Forelimb muscle (tissue), 1 donor: ENCODE measurements at regions not wholly inside any gene's neighbourhood (a gene's known extent, or its start where the extent isn't known, plus 50 kb on each side); places are given as distances from the start of the nearest gene placed in this dataset.

ENCODE experiments used
- DNase-seq: peaks from one replicate; pipeline ENCODE4 v3.0.0-alpha.2; 2013; ENCODE audit warnings: low read depth

DNA sequence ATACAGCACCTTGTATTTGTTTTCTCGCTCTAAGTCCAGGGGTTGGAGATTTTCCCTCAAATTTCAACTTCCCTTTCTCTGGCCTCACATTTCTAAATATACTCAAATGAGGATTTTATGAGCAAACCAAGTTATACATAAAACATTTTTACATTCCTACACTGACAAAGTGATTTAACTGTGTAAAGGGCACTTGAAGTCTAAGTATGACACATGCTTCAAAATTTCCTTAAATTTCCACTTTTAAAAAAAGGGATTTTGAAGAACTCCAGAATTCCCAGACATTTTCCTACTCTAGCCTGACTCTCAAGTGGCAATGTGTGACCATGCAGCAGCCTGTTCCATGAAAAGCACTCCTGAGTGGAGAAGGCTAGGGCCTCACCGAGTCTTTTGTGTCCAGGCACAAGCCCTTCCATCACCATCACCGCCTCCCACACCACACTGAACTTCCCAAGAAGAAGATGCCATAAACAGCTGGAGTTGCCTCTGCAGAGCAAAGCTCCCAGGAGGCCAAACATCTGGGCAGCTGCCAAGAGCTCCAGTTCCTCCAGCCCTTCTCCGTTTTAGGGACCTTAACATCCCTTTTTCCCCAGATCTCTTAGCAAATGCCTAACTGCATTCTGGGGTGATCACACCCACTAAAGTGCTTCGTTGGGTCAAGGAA lies 68.9 kb downstream of the NCR2 start:
- DNase-seq = no peak

DNA sequence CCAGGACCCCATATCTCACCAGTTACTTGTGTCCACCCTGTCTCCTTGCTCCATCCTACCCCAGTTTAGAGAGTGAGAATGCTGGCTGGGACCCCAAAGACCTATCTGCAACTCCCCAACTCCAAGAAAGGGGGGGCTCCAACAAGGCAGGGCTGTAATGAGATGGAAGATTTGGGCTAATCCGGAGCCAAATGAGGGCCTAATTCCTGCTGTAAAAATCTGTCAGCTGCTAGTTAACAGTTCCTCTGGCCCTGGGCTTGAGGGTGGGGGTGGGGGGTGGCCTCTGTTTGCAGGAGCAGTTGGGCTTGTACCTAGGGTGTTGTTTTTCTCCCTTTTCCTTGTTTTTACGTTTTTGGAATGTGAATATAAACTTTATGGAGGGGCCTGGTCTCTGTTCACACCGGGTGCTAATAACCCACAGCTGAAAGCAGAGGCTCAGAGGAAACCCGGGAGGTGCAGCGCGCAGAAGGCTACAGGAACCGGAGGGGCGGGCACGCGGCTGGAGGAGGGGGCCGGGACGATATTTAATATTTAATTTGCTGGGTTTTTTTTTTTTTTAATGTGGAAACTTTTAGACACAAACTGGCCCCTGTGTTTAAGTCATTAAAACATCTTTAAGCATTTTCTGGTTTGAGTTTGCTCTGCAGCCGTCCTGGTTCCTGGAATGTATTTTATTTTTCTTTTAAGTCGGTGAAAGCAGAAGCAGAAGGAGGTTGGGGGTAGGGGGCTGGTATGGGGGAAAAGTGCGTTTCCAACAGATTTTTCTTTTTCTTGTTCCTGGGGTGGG lies 70.7 kb downstream of the NCR2 start:
- DNase-seq = no peak

DNA sequence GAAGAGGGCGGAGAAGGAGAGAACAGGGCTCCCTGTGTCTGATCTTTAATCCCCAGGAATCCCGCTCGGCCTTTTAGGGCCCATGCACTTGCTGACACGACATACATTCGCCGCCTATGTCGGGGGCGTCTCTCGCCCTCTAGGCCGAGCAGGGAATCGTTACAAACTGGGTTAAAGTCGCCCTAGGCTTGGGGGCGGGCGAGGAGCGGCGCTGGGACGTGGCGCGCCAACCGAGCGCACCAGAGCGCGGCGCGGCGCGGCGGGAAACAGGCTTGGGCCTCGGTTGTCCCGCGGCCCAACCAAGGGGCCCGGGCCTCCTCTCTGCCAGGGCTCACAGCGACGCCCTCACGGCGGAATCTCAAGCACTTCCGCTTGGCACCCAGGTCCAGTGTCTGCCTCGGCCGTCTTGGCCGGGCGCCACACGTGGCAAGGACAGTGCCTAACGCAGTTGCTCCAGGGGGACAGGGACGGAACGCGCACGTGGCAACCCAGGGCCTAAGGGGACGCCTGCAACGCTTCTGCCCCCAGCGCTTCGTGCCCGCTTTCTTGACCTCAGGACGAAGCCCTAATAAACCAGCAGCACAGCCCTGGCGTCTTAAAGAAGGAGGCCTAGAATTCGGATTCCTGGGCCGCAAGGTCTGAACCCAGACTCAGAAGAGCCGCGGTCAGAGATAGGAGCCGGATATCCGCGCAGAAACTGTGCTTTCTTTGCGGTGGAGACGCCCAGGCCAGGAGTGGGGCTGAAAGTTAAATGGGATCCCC lies 71.5 kb downstream of the NCR2 start:
- no peak for DNase-seq

DNA sequence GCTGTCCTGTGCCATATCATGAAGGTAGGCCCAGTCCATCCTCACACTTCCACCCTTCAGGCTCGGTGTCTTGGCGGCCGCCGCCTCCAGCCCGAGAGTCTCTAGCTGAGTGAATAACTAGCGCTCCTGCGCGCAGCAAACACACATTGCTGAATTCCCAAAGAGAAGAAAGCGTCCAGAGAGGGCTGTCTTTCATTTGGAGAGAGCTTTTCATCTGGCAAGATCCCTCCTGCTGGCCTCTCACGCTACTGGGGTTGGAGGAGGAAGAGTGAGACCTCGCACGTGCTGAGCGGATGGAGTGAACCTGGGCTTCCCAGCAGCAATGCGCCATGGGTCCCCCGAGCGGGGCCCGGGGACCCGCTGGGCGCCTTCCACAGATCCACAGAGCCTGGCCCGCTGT lies 73.2 kb downstream of the NCR2 start:
- DNase-seq = no peak

DNA sequence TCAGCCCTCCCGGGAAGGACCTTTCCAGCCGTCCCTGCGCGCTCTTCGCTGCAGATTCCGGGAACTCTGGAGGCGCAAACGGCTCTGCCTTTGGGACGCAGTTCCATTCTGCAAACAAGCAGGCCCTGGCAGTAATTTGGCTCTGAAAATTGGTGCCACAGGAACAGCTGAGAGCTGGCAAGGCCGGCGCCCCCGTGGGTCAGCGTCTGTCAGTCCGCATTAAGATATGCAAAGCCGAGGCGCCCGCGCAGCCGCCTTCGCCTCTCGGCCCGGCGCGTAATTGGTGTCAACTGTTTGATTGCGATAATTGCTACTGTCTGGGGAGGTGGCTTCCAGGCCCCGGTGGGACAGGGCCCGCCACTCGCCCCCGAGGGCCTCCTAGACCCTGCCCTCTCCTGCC lies 73.6 kb downstream of the NCR2 start:
- no peak for DNase-seq

DNA sequence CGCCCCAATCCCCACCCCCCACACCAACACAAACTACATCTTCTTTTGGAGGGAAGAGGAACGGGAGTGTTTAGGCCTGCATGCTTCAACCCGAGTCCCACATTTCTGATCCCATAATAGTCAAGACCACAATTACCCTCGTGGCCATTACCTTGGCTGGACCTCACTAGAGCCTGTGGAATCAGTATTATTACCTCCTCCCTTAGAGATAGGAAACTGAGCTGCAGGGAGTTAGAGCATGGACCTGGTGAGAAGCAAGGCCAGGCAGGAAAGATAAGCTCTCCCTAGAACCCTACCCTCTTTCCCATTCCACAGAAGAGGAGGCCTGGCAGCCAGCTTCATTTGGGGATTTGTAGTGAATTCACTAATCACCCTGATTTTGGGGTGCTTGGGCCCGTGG lies 74.1 kb downstream of the NCR2 start:
- no peak for DNase-seq

DNA sequence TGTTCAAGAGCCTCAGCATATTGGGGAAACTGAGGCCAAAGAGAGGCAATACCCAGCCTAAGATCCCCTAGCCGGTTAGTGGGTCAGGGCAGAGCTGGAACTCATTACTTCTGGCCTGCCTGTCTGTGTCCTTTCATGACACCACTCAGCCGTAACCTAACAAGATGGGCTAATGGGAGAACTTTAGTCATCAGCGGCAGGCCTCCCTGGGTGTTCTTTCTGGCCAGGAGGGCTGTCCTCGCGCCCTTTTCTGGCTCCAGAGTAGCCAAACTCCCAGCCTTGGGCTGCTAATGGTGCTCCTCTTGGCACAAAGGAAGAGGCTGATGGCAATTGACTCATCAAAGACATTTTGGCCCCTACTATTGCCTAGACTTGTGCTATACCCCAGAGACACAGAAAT lies 76.6 kb downstream of the NCR2 start:
- DNase-seq = no peak

DNA sequence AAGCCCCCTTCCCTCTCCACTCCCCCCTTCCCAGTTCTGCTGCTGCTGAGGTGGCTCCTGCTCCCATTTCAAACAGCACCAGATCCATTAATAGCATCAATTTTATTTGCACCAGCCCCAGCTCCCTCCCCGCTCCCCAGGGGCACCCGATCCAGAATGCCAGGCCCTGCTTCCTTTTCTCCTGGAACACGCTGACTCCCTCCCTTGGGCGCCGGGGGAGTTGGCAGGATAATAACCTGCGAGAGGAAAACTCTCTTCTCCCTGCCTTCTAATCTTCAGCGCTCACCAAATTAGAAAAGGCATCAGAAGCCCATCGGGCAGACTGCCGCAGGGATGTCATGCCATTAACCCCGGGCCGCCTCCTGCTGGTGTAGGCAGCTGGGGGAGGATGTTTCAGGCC lies 77.8 kb downstream of the NCR2 start:
- DNase-seq = no peak

DNA sequence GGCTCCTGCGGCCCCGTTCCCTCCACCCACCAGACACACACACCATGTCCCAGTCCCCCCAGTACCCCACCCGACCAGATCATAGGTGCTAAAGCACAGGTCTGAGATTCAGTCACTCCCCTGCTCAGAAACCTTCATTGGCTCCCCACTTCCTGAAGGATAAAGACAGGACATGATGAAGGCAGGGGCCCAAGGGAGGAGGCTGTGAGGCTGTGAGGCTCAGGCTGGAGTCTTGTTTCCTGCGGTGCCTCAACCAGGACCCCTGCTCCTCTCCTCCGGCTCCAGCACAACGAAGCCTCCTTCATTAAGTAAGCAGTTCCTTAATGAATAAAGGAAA lies 81.1 kb downstream of the NCR2 start:
- no peak for DNase-seq

DNA sequence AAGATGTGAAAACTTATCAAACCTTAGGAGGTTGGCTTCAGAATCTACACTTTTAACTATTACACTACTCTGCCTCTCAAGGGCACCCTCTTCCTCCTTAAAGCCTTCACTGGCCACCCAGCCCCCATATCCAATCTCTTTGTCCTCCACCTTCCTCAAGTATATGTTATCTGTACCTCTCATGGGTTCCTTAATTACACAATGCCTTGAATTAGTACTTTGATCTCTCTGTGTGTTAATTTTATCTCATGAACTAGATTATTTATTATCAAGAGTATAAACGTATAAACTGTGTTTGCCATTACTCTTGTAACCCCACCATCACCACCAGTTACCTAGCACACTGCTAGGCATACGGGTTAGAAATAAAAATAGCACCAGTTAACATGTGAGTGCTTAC lies 83.3 kb downstream of the NCR2 start:
- no peak for DNase-seq

DNA sequence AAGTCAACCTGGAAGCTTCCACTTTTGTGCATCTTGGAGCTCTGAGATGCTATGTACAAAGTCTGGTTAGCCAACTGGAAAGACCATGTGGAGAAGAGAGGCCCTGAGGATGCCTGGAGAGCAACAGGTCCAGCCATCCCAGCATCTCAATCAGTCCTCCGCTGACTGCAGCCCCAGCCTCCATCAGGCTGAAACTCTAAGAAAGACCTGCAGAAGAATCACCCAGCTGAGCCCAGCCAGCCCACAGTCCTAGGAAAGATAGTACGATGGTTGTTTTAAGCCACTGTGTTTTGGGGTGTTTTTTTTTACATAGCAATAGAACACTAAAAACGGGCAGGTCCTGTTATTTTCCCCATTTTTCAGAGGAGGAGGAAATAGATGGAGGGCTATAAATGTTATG lies 84.0 kb downstream of the NCR2 start:
- no peak for DNase-seq

DNA sequence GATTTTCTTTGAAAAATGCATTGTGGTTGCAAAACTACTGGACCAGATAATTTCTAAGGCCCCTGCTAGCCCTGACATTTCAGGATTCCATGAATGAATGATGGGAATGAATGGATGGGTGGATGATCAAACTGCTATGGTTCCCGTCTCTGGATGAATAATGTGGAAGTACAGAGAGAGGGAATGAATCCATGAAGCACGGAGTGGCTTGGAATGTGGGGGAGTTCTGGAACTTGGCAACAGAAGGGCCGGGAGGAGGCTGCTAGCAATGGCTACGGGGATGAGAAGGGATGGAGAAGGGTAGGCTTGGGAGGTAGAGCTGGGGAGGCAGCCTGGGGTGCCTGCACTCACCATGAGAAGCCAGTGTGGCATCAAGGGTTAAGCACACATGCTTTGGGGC lies 84.8 kb downstream of the NCR2 start:
- DNase-seq = no peak

DNA sequence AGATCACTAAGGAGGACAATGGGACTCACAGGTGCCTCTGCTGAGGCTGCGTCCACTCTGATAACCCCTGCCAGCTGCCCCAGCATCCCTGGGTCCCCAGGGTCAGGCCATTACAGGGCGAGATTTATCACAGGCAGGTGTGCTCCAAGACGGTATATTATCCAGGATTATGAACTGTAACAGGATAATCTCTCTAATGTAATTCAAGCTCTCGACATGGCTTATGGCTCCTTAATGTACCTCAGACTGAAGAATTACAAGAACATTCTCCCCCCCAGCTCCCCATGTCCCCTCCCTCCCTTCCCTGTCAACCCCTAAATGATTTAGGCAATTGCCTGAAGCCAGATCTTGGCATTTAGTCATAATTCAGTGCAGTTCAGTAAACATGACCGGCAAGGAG lies 86.8 kb downstream of the NCR2 start:
- DNase-seq = no peak

DNA sequence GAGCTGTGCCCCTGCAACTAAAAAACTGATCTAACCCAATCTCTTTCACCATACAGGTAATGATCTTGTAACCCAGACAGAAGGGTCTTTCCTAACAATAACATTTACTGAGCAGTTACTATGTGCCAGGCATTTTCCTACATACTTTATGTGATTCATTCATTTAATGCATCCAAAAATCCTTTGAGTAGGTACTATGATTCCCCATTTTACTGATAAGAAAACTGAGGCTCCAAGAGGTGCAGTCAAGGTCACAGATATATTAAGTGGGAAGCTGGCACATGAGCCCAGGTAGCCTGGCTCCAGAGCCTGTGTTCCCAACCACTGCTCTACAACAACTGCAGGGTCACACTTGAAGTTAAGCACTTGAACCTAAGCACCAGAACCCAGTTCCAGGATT lies 87.6 kb downstream of the NCR2 start:
- no peak for DNase-seq

DNA sequence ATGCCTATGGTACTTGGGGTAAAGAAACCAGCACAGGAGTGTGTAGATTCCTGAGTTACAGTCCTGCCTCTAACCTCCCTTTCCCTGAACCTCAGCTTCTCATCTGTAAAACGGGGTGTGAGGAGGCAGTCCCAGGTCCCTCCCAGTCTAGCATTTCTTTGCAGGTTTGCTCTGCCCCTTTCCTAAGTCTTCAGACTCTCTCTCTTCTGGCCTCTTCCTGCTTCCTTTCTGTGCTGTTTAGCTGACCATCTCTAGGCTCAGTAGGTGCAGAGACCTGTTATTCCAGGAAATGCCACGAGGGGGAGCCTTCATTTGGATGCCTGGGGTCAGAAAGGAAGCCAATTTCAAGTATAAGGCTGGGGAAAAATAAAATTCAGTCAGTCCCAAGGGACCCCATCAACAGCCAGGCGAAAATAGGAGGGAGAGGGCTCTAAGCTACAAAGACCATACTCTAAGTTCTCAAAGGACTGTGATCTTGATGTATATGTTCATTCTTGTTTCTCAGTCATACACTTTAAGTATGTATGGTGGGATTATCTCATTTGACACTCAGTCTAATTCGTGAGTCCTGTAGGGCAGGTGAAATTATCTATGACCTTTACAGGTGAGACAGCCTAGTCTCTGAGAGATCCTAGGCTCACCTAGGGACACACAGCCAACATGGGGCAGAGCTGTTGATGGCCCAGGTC lies 89.1 kb downstream of the NCR2 start:
- DNase-seq = no peak

DNA sequence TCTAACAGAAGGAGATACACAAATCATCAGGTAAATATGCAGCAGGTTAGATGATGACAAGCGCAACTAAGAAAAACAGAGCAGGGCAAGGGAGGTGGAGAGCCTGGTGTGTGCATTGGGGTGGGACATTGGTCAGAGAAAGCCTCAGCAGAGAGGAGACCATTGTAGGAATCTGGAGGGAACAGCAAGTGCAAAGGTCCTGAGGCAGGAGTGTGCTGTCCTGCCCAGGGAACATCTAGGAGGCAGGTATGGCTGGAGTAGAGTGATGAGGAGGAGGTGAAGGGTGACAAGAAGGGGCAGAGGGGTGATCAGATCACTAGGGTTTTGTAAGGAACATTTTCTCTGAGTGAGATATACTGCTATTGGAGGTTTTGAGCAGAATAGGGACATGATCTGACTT lies 90.1 kb downstream of the NCR2 start:
- DNase-seq = no peak

DNA sequence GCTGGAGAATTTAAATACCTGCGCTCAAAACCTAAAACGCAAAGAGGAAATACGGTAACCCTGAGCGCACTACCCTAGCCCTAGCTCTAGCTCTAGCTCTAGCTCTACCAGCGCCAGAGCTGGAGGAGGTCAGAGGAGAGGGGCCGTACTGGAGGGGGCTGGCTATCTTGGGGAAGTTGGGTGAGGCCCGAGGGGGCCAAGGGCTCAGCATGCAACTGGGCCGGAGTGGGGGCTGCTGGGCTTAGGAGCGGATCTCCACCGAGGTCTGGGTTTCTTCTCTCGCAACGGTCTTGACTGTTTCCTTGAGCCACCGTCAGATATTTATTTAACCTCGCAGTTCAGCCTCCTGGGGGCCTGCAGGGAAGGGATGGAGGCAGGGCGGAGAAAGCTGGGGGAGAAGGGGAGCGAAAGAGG lies 91.0 kb downstream of the NCR2 start:
- no peak for DNase-seq

DNA sequence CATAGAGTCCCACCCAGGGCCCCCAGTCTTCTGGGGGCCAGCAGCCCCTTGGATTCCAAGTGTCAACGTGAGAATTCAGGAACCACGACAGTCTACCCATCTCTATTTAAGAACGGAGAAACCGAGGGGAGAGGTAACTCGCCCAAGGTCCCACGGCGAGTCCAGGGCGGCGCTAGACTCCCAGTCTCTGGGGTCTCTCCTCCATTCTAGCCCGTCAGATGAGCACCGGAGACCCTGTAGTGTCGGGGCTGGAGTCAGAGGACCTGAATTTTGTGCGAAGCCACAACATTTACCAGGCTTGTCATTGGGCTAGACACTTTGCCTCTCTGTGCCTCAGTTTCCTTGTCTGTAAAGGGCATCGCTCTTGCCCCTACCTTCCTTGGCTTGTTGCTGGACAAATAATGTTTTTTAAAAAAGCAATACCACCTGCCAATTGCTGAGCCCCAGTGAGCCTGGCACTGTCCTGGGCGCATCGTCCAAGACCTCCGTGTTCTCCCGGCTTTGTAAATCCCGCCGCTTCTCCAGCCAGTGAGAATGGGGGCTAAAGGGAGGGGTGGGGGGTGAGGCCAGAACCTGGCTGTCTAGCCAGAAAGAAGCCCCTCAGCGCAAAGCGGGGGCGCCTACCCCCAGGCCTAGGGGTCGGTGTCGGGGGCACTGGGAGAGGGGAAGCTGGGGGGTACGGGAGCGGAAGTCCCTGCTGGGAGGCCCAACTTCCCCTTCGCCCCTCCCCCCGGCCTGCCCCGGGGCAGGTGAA lies 91.7 kb downstream of the NCR2 start:
- DNase-seq = no peak

DNA sequence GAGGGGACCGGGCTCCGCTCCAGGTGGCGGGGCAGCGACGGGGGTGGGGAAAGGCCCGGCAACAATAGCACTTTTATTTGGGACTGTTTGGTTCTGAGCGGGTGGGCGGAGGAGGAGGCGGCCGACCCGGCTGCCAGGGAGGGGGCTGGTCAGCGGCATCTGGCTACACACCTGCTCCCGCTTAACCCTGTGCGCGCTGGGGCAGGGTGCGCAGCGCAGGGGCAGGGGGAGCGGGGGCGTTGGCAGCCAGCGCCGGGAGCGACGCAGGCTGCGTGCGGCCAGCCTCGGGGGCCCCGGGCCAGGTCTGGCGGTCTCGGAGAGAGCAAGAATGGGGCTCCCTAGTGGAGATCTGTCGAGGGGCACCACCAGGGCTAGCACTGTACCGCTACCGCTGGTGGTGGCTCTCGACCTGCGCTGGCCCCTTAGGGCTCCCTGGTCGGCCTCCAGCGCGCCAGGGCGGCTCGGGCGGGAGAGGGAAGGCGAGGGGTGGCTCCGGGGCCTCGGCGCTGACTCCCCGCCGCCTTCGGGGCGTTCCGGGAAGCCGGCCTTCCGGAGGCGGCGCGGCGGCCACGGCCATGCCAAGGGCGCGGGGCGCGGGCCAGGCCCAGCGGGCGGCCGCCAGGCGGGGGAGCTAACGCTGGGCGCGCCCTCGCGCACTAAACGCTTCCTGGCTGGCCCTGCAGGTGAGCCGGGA lies 92.4 kb downstream of the NCR2 start:
- DNase-seq = no peak

DNA sequence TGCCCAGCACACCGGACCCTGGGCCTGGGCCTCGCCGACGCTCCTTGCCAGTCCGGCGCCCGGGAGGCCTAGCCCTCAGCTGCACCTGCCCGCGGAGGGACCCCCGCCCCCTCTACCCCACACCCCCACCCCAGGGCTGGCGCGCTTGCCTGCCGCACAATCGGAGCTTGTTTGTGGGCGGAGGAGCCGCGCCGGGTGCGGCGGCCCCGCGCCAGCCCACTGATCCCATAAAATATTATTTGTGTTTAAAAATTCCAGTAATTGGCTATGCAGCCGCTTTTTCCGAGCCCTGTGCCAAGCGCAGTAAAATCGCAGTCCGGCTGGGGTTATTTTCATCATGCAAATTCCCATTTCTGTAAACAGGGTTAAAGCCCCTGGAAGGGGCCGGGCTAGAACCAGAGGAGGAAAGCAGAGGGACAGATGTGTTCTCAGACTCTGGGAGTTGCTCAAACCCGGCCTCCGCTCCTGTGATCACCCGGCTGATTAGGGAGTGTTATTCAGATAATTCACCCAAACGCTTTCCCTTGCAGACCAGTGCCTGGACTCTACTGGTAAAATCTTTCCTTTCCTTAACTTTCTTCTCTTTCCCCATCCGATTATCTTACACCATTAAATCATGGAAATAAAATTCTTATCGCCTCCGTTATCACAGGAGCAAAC lies 93.1 kb downstream of the NCR2 start:
- no peak for DNase-seq

DNA sequence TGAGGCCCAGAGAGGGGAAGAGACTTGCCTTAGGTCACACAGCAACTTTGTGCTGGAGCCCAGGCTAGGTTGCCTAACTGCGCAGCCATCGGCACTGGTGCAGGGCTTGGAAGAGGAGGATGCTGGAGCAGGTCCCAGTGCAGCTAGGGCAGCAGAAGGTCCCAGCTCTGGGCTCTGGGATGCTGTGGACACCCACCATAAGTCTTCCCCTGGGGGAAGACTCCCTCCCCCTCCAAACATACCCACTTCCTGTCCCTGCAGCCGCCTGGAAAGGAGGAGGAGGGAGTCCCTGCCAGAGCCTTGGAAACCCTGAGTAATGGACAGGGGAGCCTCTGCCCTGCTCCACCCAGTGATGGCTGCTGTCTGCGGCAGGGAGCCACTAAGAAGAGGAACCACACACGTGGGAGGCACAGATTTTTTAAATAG lies 93.6 kb downstream of the NCR2 start:
- DNase-seq = no peak
